MCF 10A (cell line): ENCODE measurements at regions not wholly inside any gene's neighbourhood (a gene's known extent, or its start where the extent isn't known, plus 50 kb on each side); places are given as distances from the start of the nearest gene placed in this dataset.

Source experiments
- BruUV-seq: library from RNA; stranded (reverse); fragments of 400-500 nt; replicated peaks from 2 replicates; lab custom pipeline; 2021; lab: Mats Ljungman, UMichigan
- CTCF ChIA-PET: fragments of 300-600 bp; sonication (Branson Sonifier 250); formaldehyde crosslinking; extraction: SDS; loops from one replicate; lab custom pipeline; 2021; ENCODE audit warnings: antibody characterized with exemption, inconsistent platforms; lab: Yijun Ruan, JAX
- POLR2A ChIA-PET: fragments of 300-600, 350-650 bp; sonication (Branson Sonifier 250); formaldehyde crosslinking; extraction: SDS; loops from one replicate; lab custom pipeline; 2020; ENCODE audit warnings: antibody characterized with exemption, inconsistent platforms; lab: Yijun Ruan, JAX
- DNase-seq: peaks from one replicate; pipeline ENCODE4 v3.0.0-alpha.2; 2018; ENCODE audit not compliant: unreplicated experiment
- H3K27ac Mint-ChIP-seq: one replicate; pipeline ENCODE4 v1.8.0; 2022; ENCODE audit warnings: mild to moderate bottlenecking, low read depth, mixed read lengths; ENCODE audit not compliant: unreplicated experiment
- H3K27me3 Mint-ChIP-seq: one replicate; pipeline ENCODE4 v1.8.0; 2022; ENCODE audit warnings: mixed read lengths; ENCODE audit not compliant: insufficient read depth, unreplicated experiment
- H3K36me3 Mint-ChIP-seq: one replicate; pipeline ENCODE4 v1.8.0; 2022; ENCODE audit warnings: mild to moderate bottlenecking, moderate library complexity, mixed read lengths; ENCODE audit not compliant: insufficient read depth, unreplicated experiment
- H3K4me1 Mint-ChIP-seq: one replicate; pipeline ENCODE4 v1.8.0; 2022; ENCODE audit warnings: mixed read lengths; ENCODE audit not compliant: insufficient read depth, unreplicated experiment
- H3K4me3 Mint-ChIP-seq: one replicate; pipeline ENCODE4 v1.8.0; 2022; ENCODE audit warnings: mild to moderate bottlenecking, moderate library complexity, mixed read lengths; ENCODE audit not compliant: unreplicated experiment
- H3K9me3 Mint-ChIP-seq: one replicate; pipeline ENCODE4 v1.8.0; 2022; ENCODE audit warnings: mixed read lengths; ENCODE audit not compliant: unreplicated experiment
- intact Hi-C: fragments of 100-400 bp; cut with micrococcal nuclease; formaldehyde crosslinking; loops from 2 replicates; pipeline ENCODE4 v1.14.1; 2022
- TF ChIP-seq, protein P1 (sequence below): fragments of 200-600 bp; IDR thresholded peaks from one replicate; pipeline ENCODE4 v1.8.0; 2022; ENCODE audit warnings: antibody characterized with exemption, mild to moderate bottlenecking; ENCODE audit not compliant: unreplicated experiment

GRCh38 chr5:92644266-92644886 lies 936.6 kb downstream of the NR2F1-AS1 start:
- no peak overlapping the region for H3K4me3 Mint-ChIP-seq
- TF ChIP-seq, protein P1, sequence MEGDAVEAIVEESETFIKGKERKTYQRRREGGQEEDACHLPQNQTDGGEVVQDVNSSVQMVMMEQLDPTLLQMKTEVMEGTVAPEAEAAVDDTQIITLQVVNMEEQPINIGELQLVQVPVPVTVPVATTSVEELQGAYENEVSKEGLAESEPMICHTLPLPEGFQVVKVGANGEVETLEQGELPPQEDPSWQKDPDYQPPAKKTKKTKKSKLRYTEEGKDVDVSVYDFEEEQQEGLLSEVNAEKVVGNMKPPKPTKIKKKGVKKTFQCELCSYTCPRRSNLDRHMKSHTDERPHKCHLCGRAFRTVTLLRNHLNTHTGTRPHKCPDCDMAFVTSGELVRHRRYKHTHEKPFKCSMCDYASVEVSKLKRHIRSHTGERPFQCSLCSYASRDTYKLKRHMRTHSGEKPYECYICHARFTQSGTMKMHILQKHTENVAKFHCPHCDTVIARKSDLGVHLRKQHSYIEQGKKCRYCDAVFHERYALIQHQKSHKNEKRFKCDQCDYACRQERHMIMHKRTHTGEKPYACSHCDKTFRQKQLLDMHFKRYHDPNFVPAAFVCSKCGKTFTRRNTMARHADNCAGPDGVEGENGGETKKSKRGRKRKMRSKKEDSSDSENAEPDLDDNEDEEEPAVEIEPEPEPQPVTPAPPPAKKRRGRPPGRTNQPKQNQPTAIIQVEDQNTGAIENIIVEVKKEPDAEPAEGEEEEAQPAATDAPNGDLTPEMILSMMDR: no peak
- no peaks in the 10 kb centered on the region for H3K27me3 Mint-ChIP-seq
- ChIA-PET CTCF (no interaction called here), POLR2A (interaction anchor here (0.6 kb wide), 1 partner anchor 607 kb away, joined by 5 read pairs; no protein-coding TSS in a partner anchor)
- no peak for DNase-seq
- BruUV-seq: no TSS peak
- intact Hi-C loops: no loop called here
- H3K27ac Mint-ChIP-seq: no peak overlapping the region
- no peaks in the 10 kb centered on the region for H3K9me3 Mint-ChIP-seq
- H3K36me3 Mint-ChIP-seq: no peaks in the 10 kb centered on the region
- H3K4me1 Mint-ChIP-seq: peaks cover 16% of the 10 kb centered on the region

GRCh38 chr5:92641031-92641962 lies 939.7 kb downstream of the NR2F1-AS1 start:
- H3K27me3 Mint-ChIP-seq: no peaks in the 10 kb centered on the region
- H3K4me1 Mint-ChIP-seq: peaks cover 22% of the 10 kb centered on the region
- peak overlapping the region; percentile 68 for H3K4me3 Mint-ChIP-seq
- CTCF ChIA-PET: interaction anchor here (1.1 kb wide), 1 partner anchor 21 kb away, joined by 3 read pairs; no protein-coding TSS in a partner anchor
- intact Hi-C loops: no loop called here
- TF ChIP-seq, protein P1: no peak
- POLR2A ChIA-PET: interaction anchor here (1.3 kb wide), 1 partner anchor 12 kb away, joined by 3 read pairs; no protein-coding TSS in a partner anchor
- no peaks in the 10 kb centered on the region for H3K9me3 Mint-ChIP-seq
- H3K36me3 Mint-ChIP-seq: no peaks in the 10 kb centered on the region
- BruUV-seq: no TSS peak
- H3K27ac Mint-ChIP-seq: peak overlapping the region; percentile 90
- DNase-seq: peak; percentile 81

DNA sequence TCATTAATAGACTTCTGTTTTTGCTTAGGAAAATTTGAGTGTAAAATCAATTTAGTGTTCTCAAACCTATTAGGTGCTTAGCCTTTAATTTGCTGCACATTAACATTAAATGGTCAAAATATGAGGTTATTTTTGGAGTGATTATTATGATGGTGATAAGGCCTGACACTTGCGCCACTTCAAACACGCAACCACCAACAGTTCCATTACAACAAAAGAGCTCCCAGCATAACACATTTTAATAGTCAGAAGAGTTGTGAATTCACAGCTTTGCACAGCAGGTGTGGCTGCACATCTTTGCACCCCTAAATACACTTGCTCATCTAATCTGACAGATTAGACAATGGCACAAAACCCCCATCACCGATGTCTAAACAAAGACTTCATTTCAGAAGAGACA lies 940.7 kb downstream of the NR2F1-AS1 start:
- Mint-ChIP-seq H3K27me3 (no peaks in the 10 kb centered on the region), H3K36me3 (no peaks in the 10 kb centered on the region), H3K4me3 (no peak overlapping the region), H3K4me1 (peaks cover 22% of the 10 kb centered on the region), H3K9me3 (no peaks in the 10 kb centered on the region), H3K27ac (no peak overlapping the region)
- DNase-seq: no peak
- ChIA-PET CTCF (interaction anchor here (0.6 to 1.1 kb wide), 2 partner anchors 20 to 201 kb away, joined by 3 read pairs; no protein-coding TSS in a partner anchor), POLR2A (interaction anchor here (1.3 kb wide), 1 partner anchor 13 kb away, joined by 3 read pairs; no protein-coding TSS in a partner anchor)
- intact Hi-C loops: no loop called here
- BruUV-seq: no TSS peak
- TF ChIP-seq, protein P1: no peak

GRCh38 chr5:92637960-92638359 lies 943.1 kb downstream of the NR2F1-AS1 start:
- Mint-ChIP-seq H3K9me3 (peaks cover 6% of the 10 kb centered on the region), H3K36me3 (no peaks in the 10 kb centered on the region), H3K4me3 (no peak overlapping the region), H3K27ac (no peak overlapping the region), H3K4me1 (peaks cover 22% of the 10 kb centered on the region), H3K27me3 (no peaks in the 10 kb centered on the region)
- no peak for DNase-seq
- TF ChIP-seq, protein P1: no peak
- POLR2A ChIA-PET: interaction anchor here (0.7 kb wide), 1 partner anchor 1748 kb away, joined by 3 read pairs; no protein-coding TSS in a partner anchor
- no TSS peak for BruUV-seq
- intact Hi-C loops: no loop called here
- CTCF ChIA-PET: interaction anchor here (0.7 to 1.0 kb wide), 3 partner anchors 8 to 324 kb away, joined by 3 to 4 read pairs (median 3); no protein-coding TSS in a partner anchor
